DMS53 treated with DMSO at 0.1 percent for 48 hours (cell line): ENCODE measurements at regions not wholly inside any gene's neighbourhood (a gene's known extent, or its start where the extent isn't known, plus 50 kb on each side); places are given as distances from the start of the nearest gene placed in this dataset.

Experiments used
- DNase-seq: peaks from one replicate; lab custom pipeline; 2025; ENCODE audit not compliant: unreplicated experiment; lab: John Stamatoyannopoulos, UW

GRCh38 chr6:45714006-45714730, 301.5 kb downstream of the CLIC5 start:
- DNase-seq = no peak
